Breast epithelium (tissue), 4 donors: ENCODE measurements at regions not wholly inside any gene's neighbourhood (a gene's known extent, or its start where the extent isn't known, plus 50 kb on each side); places are given as distances from the start of the nearest gene placed in this dataset.

Experiments
- DNase-seq, 2 donors: peaks; one replicate each; pipeline ENCODE4 v3.0.0-alpha.2; 2019; ENCODE audit warnings: low spot score in 2 of 2
- H3K27ac ChIP-seq, 2 donors: fragments of 200-600 bp; sonication (generic) in 1 of 2; one replicate each; pipeline ENCODE4 v1.5.1; 2016 to 2019; ENCODE audit warnings: mild to moderate bottlenecking in 1 of 2
- H3K27me3 ChIP-seq, 2 donors: fragments of 200-600 bp; sonication (generic) in 1 of 2; one replicate each; pipeline versions ENCODE4 v1.5.1 to v1.6.0; 2017 to 2019; ENCODE audit warnings: control low read depth in 1 of 2, mild to moderate bottlenecking in 1 of 2
- H3K36me3 ChIP-seq: fragments of 200-600 bp; one replicate; pipeline ENCODE4 v1.5.1; 2019
- H3K4me1 ChIP-seq, 2 donors: fragments of 200-600 bp; sonication (generic); one replicate each; pipeline ENCODE4 v1.5.1; 2016 to 2019; ENCODE audit warnings: control low read depth in 1 of 2
- H3K4me3 ChIP-seq, 3 donors: fragments of 200-600 bp; sonication (generic); 1 replicate in 2 of 3; 2 replicates in 1 of 3; pipeline ENCODE4 v1.5.1; 2016 to 2019; ENCODE audit warnings: mild to moderate bottlenecking in 3 of 3, moderate library complexity in 2 of 3
- H3K9me3 ChIP-seq, 2 donors: fragments of 200-600 bp; sonication (generic) in 1 of 2; one replicate each; pipeline ENCODE4 v1.5.1; 2016 to 2019; ENCODE audit warnings: control low read depth in 1 of 2
- POLR2A ChIP-seq: fragments of 450-650 bp; IDR thresholded peaks from one replicate; pipeline ENCODE4 v1.6.1; 2016; ENCODE audit warnings: antibody characterized with exemption, mild to moderate bottlenecking, moderate library complexity
- POLR2AphosphoS5 ChIP-seq, 3 donors: sonication (generic); formaldehyde crosslinking; IDR thresholded peaks; one replicate each; pipeline ENCODE4 v1.6.1; 2017; ENCODE audit warnings: antibody characterized with exemption in 3 of 3
- intact Hi-C: fragments of 100-400 bp; cut with DNase I; formaldehyde crosslinking; loops from one replicate; pipeline ENCODE4 v1.15.1; 2023; ENCODE audit warnings: low total_unique reads
- TF ChIP-seq, protein P1 (sequence below), 3 donors: fragments of 450-650 bp; IDR thresholded peaks; one replicate each; pipeline ENCODE4 v1.5.1; 2016 to 2017; ENCODE audit warnings: antibody characterized with exemption in 3 of 3, mild to moderate bottlenecking in 3 of 3, moderate library complexity in 3 of 3

DNA sequence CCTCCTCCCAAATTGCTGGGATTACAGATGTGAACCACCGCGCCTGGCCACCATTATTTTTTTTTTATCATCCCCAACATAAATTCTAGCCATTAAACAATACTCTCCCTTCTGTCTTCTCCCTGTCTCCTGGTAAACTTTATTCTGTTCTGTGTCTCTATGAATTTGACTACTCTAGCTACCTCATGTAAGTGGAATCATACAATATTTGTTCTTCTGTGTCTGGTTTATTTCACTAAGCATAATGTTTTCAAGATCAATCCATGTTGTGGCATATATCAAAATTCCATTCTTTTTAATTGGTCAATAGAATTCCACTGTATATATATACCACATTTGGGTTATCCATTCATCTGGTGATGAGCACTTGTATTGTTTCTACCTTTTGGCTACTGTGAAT lies 71.6 kb downstream of the MCFD2 start:
- intact Hi-C loops: no loop called here
- H3K4me1 ChIP-seq: peaks cover 16 to 29% of the 10 kb centered on the region in 2 donors
- TF ChIP-seq POLR2A (no peak), POLR2AphosphoS5 (IDR thresholded peaks at IDR 0.05) (no peak)
- TF ChIP-seq, protein P1, sequence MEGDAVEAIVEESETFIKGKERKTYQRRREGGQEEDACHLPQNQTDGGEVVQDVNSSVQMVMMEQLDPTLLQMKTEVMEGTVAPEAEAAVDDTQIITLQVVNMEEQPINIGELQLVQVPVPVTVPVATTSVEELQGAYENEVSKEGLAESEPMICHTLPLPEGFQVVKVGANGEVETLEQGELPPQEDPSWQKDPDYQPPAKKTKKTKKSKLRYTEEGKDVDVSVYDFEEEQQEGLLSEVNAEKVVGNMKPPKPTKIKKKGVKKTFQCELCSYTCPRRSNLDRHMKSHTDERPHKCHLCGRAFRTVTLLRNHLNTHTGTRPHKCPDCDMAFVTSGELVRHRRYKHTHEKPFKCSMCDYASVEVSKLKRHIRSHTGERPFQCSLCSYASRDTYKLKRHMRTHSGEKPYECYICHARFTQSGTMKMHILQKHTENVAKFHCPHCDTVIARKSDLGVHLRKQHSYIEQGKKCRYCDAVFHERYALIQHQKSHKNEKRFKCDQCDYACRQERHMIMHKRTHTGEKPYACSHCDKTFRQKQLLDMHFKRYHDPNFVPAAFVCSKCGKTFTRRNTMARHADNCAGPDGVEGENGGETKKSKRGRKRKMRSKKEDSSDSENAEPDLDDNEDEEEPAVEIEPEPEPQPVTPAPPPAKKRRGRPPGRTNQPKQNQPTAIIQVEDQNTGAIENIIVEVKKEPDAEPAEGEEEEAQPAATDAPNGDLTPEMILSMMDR (IDR thresholded peaks at IDR 0.05): no peak

DNA sequence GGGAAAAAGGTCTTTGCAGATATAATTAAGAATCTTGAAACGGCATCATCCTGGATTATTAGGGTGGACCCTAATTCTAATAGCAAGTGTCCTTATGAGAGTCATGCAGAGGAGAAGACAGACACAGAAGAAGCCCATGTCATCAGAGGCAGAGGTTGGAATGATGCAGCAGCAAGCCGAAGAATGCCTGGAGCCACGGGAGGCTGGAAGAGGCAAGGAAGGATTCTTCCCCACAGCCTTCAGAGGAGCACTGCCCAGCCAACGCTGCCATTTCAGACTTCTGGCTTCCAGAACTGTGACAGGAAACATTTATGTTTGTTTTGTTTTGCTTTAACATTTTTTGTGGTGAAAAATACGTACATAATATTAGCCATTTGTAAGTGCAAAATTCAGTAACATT lies 72.3 kb downstream of the MCFD2 start:
- H3K4me1 ChIP-seq: peaks cover 16 to 21% of the 10 kb centered on the region in 2 donors
- H3K27me3 ChIP-seq: no peaks in the 10 kb centered on the region
- no peaks in the 10 kb centered on the region for H3K9me3 ChIP-seq
- TF ChIP-seq POLR2A (no peak), POLR2AphosphoS5 (IDR thresholded peaks at IDR 0.05) (no peak)
- TF ChIP-seq, protein P1 (IDR thresholded peaks at IDR 0.05): no peak
- intact Hi-C loops: no loop called here
- H3K4me3 ChIP-seq: no peak overlapping the region
- no peak overlapping the region for H3K27ac ChIP-seq
- no peaks in the 10 kb centered on the region for H3K36me3 ChIP-seq
- no peak for DNase-seq

More for the DNA sequence above, 71.6 kb downstream of the MCFD2 start:
- no peak overlapping the region for H3K27ac ChIP-seq
- no peak for DNase-seq
- no peaks in the 10 kb centered on the region for H3K36me3 ChIP-seq
- H3K4me3 ChIP-seq: no peak overlapping the region
- no peaks in the 10 kb centered on the region for H3K9me3 ChIP-seq
- no peaks in the 10 kb centered on the region for H3K27me3 ChIP-seq

DNA sequence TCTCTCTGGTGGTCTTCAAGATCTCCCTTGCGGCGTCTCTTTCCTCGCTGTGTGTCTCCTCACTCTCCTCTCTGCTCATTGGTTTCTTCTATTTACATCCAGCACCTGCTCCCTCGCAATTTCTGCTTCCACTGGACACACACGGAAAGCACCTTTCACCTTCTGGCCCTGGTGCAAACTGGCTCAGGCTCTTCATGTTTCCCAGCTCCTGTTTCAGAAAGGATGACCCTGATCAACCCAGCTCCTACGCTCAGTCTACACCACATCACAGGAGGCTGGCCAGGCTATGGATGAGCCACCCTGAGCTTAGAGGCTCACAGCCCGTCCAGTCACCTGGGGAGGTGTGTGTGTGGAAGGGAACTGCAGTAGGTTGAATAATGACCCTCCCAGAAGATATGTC lies 72.7 kb downstream of the MCFD2 start:
- Histone ChIP-seq H3K4me3 (no peak overlapping the region), H3K4me1 (peaks cover 15 to 17% of the 10 kb centered on the region in 2 donors), H3K36me3 (no peaks in the 10 kb centered on the region), H3K27ac (no peak overlapping the region), H3K27me3 (no peaks in the 10 kb centered on the region), H3K9me3 (no peaks in the 10 kb centered on the region)
- TF ChIP-seq POLR2AphosphoS5 (IDR thresholded peaks at IDR 0.05) (no peak), POLR2A (no peak)
- TF ChIP-seq, protein P1 (IDR thresholded peaks at IDR 0.05): no peak
- intact Hi-C loops: no loop called here
- DNase-seq: no peak

DNA sequence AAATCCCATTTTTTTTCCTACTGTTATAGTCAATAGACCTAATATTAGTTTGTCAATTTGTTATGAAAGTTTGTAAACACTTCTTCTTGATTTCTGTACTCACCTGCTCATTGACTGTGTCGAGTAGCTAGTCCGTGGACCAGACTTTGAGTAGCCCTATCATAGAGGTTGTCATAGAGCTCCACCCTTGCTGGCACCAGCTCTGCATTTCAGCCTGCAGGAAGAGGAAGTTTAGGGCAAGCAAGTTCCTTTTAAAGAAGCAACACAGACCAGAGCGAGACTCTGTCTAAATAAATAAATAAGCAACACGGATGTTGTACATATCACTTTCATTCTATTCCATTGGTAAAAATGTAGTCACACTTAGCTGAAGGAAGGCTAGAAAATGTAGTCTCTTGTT lies 74.0 kb downstream of the MCFD2 start:
- TF ChIP-seq POLR2A (no peak), POLR2AphosphoS5 (IDR thresholded peaks at IDR 0.05) (no peak)
- TF ChIP-seq, protein P1 (IDR thresholded peaks at IDR 0.05): no peak
- no peaks in the 10 kb centered on the region for H3K9me3 ChIP-seq
- DNase-seq: no peak
- no peak overlapping the region for H3K27ac ChIP-seq
- no peaks in the 10 kb centered on the region for H3K27me3 ChIP-seq
- H3K36me3 ChIP-seq: no peaks in the 10 kb centered on the region
- intact Hi-C loops: no loop called here
- H3K4me1 ChIP-seq: peaks cover 3 to 7% of the 10 kb centered on the region in 2 donors
- H3K4me3 ChIP-seq: no peak overlapping the region

DNA sequence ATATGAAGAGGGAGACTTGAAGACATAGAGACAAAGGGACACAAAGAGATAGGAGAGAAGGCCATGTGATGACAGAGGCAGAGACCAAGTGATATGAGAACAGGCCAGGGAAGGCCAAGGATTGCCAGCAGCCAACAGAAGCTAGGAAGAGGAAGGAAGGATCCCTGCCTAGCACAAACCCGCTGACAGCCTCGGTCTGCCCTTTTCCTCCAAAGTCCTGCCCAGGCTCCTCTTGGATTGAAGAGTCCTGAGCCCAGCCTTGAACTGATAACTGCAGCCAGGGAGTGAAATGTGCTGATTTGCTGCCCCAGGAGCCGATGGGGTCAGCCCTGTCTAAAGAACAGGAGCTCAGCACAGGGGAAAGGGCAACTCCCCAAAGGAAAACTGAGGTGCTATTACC lies 76.6 kb downstream of the MCFD2 start:
- Histone ChIP-seq H3K9me3 (no peaks in the 10 kb centered on the region), H3K27ac (no peak overlapping the region), H3K4me1 (no peaks in the 10 kb centered on the region), H3K4me3 (no peak overlapping the region), H3K27me3 (no peaks in the 10 kb centered on the region), H3K36me3 (no peaks in the 10 kb centered on the region)
- intact Hi-C loops: no loop called here
- TF ChIP-seq, protein P1 (IDR thresholded peaks at IDR 0.05): no peak
- TF ChIP-seq POLR2AphosphoS5 (IDR thresholded peaks at IDR 0.05): no peak
- TF ChIP-seq POLR2A: no peak
- no peak for DNase-seq
